GM06990 (cell line): ENCODE measurements at regions not wholly inside any gene's neighbourhood (a gene's known extent, or its start where the extent isn't known, plus 50 kb on each side); places are given as distances from the start of the nearest gene placed in this dataset.
A peak's percentile ranks its signal among the peaks of the same experiment; 100 is the strongest.

Experiments used
- DNase-seq: peaks from one replicate; pipeline ENCODE4 v3.0.0-alpha.2; 2011; ENCODE audit not compliant: insufficient read length; ENCODE audit errors: extremely low read depth
- H3K27me3 ChIP-seq: replicated peaks from 2 replicates; pipeline ENCODE4 v1.6.0; 2011; ENCODE audit warnings: low read length; ENCODE audit not compliant: control insufficient read depth, insufficient read depth
- H3K36me3 ChIP-seq: 2 replicates; pipeline ENCODE4 v1.5.1; 2011; ENCODE audit warnings: low read length; ENCODE audit not compliant: control insufficient read depth, insufficient read depth
- H3K4me3 ChIP-seq: replicated peaks from 2 replicates; pipeline ENCODE4 v1.5.1; 2011; ENCODE audit warnings: low read depth, mild to moderate bottlenecking, control low read depth, low read length
- TF ChIP-seq, protein P1 (sequence below): IDR thresholded peaks from 2 replicates; pipeline ENCODE4 v1.5.1; 2011; ENCODE audit warnings: low read length, control low read depth, mild to moderate bottlenecking, inconsistent platforms; ENCODE audit not compliant: insufficient read depth, poor library complexity, severe bottlenecking

- H3K36me3 ChIP-seq: no peaks in the 10 kb centered on the region
- no peak for DNase-seq
- TF ChIP-seq, protein P1, sequence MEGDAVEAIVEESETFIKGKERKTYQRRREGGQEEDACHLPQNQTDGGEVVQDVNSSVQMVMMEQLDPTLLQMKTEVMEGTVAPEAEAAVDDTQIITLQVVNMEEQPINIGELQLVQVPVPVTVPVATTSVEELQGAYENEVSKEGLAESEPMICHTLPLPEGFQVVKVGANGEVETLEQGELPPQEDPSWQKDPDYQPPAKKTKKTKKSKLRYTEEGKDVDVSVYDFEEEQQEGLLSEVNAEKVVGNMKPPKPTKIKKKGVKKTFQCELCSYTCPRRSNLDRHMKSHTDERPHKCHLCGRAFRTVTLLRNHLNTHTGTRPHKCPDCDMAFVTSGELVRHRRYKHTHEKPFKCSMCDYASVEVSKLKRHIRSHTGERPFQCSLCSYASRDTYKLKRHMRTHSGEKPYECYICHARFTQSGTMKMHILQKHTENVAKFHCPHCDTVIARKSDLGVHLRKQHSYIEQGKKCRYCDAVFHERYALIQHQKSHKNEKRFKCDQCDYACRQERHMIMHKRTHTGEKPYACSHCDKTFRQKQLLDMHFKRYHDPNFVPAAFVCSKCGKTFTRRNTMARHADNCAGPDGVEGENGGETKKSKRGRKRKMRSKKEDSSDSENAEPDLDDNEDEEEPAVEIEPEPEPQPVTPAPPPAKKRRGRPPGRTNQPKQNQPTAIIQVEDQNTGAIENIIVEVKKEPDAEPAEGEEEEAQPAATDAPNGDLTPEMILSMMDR: no peak
- no peaks in the 10 kb centered on the region; the same call in 1 of the 2 replicates for H3K27me3 ChIP-seq
- no peak overlapping the region for H3K4me3 ChIP-seq
Observed at GRCh38 chr6:156376091-156376490, 401.1 kb upstream of the ARID1B start.

DNA sequence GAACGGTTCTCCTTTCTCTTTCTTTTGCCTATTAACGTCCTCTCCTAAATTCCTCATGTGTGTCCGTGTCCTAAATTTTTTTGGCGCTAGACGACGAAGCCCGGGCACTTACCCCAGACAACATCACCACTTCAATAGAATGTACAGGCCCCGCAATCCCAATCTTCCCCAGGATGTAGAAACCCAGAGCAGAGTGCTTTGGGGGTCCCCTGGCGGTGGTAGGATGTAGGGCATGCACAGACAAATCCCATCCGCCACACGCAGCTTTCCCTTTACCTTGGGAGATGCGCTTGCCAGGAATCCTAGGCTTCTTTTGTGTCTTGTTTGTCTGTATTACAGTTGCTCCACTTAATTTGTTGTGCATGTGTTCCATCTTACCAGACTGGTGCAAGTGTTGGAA, 417.3 kb upstream of the ARID1B start:
- no peaks in the 10 kb centered on the region for H3K36me3 ChIP-seq
- no peaks in the 10 kb centered on the region for H3K27me3 ChIP-seq
- TF ChIP-seq, protein P1: peak; percentile 43
- H3K4me3 ChIP-seq: no peak overlapping the region
- no peak for DNase-seq

- H3K36me3 ChIP-seq: no peaks in the 10 kb centered on the region
- DNase-seq: no peak
- no peak overlapping the region for H3K4me3 ChIP-seq
- TF ChIP-seq, protein P1: no peak
- H3K27me3 ChIP-seq: no peaks in the 10 kb centered on the region
Observed at GRCh38 chr6:156352861-156353260, 424.3 kb upstream of the ARID1B start.

GRCh38 chr6:156351346-156351966, 425.7 kb upstream of the ARID1B start:
- DNase-seq: no peak
- TF ChIP-seq, protein P1: no peak
- Histone ChIP-seq H3K36me3 (no peaks in the 10 kb centered on the region), H3K4me3 (no peak overlapping the region), H3K27me3 (no peaks in the 10 kb centered on the region)

GRCh38 chr6:156350337-156350736, 426.8 kb upstream of the ARID1B start:
- no peak overlapping the region for H3K4me3 ChIP-seq

DNA sequence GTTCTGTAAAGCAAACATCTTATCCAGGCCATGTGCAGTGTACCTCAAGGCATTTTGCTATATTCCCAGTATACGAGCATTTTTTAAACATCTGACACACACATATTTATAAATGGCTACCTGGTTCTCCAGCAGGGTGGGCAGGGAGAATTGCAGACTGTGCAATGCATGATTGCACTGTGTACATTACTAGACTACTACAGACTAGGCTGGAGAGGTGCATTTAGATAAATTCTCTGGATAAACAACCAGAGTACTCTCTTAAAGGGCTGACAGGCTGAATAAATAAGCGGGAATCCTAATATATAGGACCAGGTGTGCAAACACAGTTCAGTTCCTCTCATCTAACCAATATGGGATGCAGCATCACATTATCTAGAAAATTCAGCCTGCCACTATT, 428.3 kb upstream of the ARID1B start:
- no peak overlapping the region for H3K4me3 ChIP-seq
- H3K36me3 ChIP-seq: no peaks in the 10 kb centered on the region
- no peaks in the 10 kb centered on the region for H3K27me3 ChIP-seq
- TF ChIP-seq, protein P1: no peak
- no peak for DNase-seq

More at GRCh38 chr6:156350337-156350736, 426.8 kb upstream of the ARID1B start:
- TF ChIP-seq, protein P1: no peak
- no peak for DNase-seq
- Histone ChIP-seq H3K27me3 (no peaks in the 10 kb centered on the region), H3K36me3 (no peaks in the 10 kb centered on the region)
